ENCODE measurements at regions not wholly inside any gene's neighbourhood (a gene's known extent, or its start where the extent isn't known, plus 50 kb on each side); places are given as distances from the start of the nearest gene placed in this dataset.

GRCh38 chr14:98785578-98785977, 486.4 kb downstream of the BCL11B start:
- TF ChIP-seq ZFX (IDR thresholded peaks at IDR 0.05; ENCODE audit: borderline replicate concordance) (no peak), CTCF (IDR thresholded peaks at IDR 0.05) (no peak)
- H3K27ac ChIP-seq = no peak overlapping the region

- TF ChIP-seq ZFX (IDR thresholded peaks at IDR 0.05; ENCODE audit: borderline replicate concordance) (no peak), CTCF (IDR thresholded peaks at IDR 0.05) (no peak)
- no peak overlapping the region for H3K27ac ChIP-seq
These were observed 485.5 kb downstream of the BCL11B start for GRCh38 chr14:98786456-98786855.

- H3K27ac ChIP-seq = no peak overlapping the region
- no peak for TF ChIP-seq CTCF (IDR thresholded peaks at IDR 0.05)
- no peak for TF ChIP-seq ZFX (IDR thresholded peaks at IDR 0.05; ENCODE audit: borderline replicate concordance)
These were observed 480.3 kb downstream of the BCL11B start for GRCh38 chr14:98791661-98792060.

- no peak for TF ChIP-seq ZFX (IDR thresholded peaks at IDR 0.05; ENCODE audit: borderline replicate concordance)
These were observed 479.8 kb downstream of the BCL11B start for GRCh38 chr14:98792171-98792570.

GRCh38 chr14:98798099-98798498, 473.9 kb downstream of the BCL11B start:
- TF ChIP-seq CTCF (IDR thresholded peaks at IDR 0.05) (no peak), ZFX (IDR thresholded peaks at IDR 0.05; ENCODE audit: borderline replicate concordance) (no peak)
- H3K27ac ChIP-seq = no peak overlapping the region

More at GRCh38 chr14:98792171-98792570, 479.8 kb downstream of the BCL11B start:
- H3K27ac ChIP-seq = no peak overlapping the region

- H3K27ac ChIP-seq = no peak overlapping the region
- TF ChIP-seq CTCF (IDR thresholded peaks at IDR 0.05) = no peak
These were observed 472.1 kb downstream of the BCL11B start for GRCh38 chr14:98799891-98800290.

GRCh38 chr14:98802044-98802443, 470.0 kb downstream of the BCL11B start:
- H3K27ac ChIP-seq = no peak overlapping the region
- TF ChIP-seq ZFX (IDR thresholded peaks at IDR 0.05; ENCODE audit: borderline replicate concordance) (no peak), CTCF (IDR thresholded peaks at IDR 0.05) (no peak)

GRCh38 chr14:98803196-98803595, 468.8 kb downstream of the BCL11B start:
- TF ChIP-seq CTCF (IDR thresholded peaks at IDR 0.05) (no peak), ZFX (IDR thresholded peaks at IDR 0.05; ENCODE audit: borderline replicate concordance) (no peak)
- H3K27ac ChIP-seq = no peak overlapping the region
